ENCODE measurements at regions not wholly inside any gene's neighbourhood (a gene's known extent, or its start where the extent isn't known, plus 50 kb on each side); places are given as distances from the start of the nearest gene placed in this dataset.
"Not testable (repeated sequence)": the region's sequence is repeated elsewhere in the genome, so short reads cannot be mapped to it uniquely, and the experiment has no call there.

DNA sequence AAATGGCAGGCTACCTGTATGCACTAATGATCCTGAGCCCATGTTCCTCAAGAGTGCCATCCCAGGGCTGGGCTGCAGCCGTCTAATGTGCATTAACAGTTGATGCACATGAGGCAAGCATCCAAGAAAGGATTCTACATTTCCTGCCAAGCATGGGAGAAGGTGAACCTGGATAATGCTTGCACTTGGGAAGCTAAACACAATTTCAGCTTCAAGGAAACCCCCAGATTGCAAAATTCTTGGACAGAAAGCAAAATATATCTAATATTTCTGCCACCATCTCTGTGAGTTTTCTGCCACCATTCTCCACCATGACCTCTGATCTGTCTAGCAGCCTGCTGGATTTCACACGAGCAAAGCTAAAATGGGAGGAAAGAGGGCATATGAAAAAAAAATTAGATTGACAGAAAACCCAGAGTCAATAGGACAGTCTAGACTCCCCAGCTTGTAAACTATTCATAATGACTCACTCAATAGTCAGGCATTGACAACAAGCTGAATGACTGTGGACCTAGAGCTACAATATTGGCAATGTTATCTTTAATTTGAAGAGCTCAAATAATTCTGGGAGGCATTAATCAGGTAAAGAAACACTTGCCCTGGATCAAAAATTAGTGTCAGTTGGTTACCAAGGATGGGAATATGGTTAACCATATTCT lies 91.9 kb upstream of the BCL2L14 start:
- no peaks in the 10 kb centered on the region for H3K36me3 ChIP-seq (ENCODE audit: control insufficient read depth in 1 of 2, insufficient read depth in 2 of 2, low read length in 2 of 2)
- no peak overlapping the region for H3K4me3 ChIP-seq (ENCODE audit: low read depth in 1 of 2, low read length in 2 of 2)
- no peaks in the 10 kb centered on the region for H3K27me3 ChIP-seq (ENCODE audit: control insufficient read depth in 1 of 2, insufficient read depth in 2 of 2, low read length in 2 of 2)
- H3K9ac ChIP-seq (ENCODE audit: low read depth in 1 of 2, low read length in 2 of 2) = no peak overlapping the region
- H3K27ac ChIP-seq (ENCODE audit: low read depth, low read length) = no peak overlapping the region
- no peaks in the 10 kb centered on the region for H3K9me3 ChIP-seq (ENCODE audit: control insufficient read depth in 1 of 2, low read length in 2 of 2)
- no peaks in the 10 kb centered on the region for H3K4me1 ChIP-seq (ENCODE audit: control insufficient read depth in 1 of 2, insufficient read depth in 2 of 2, low read length in 2 of 2)

DNA sequence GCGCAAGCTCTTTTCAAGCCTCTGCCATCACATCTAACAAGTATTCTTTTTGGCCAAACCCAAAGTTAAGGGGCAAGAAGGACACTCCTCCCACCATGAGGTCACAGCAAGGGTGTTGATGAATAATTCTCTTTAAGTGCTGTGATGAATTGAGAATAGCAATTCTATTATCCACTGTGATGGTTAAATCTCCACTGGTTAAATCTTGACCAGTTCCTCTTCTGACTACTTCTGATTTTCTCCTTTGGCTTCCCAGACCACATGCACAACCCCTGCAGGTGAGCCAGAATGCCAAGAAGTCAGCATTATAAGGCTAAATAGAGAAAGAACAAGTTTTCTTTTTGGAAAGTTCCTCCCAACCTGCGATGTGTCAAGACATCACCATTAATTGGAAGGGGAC lies 90.6 kb upstream of the BCL2L14 start:
- Histone ChIP-seq H3K9me3 (ENCODE audit: control insufficient read depth in 1 of 2, low read length in 2 of 2) (no peaks in the 10 kb centered on the region), H3K4me3 (ENCODE audit: low read depth in 1 of 2, low read length in 2 of 2) (no peak overlapping the region), H3K27me3 (ENCODE audit: control insufficient read depth in 1 of 2, insufficient read depth in 2 of 2, low read length in 2 of 2) (no peaks in the 10 kb centered on the region), H3K36me3 (ENCODE audit: control insufficient read depth in 1 of 2, insufficient read depth in 2 of 2, low read length in 2 of 2) (no peaks in the 10 kb centered on the region), H3K9ac (ENCODE audit: low read depth in 1 of 2, low read length in 2 of 2) (no peak overlapping the region), H3K27ac (ENCODE audit: low read depth, low read length) (no peak overlapping the region), H3K4me1 (ENCODE audit: control insufficient read depth in 1 of 2, insufficient read depth in 2 of 2, low read length in 2 of 2) (no peaks in the 10 kb centered on the region)

DNA sequence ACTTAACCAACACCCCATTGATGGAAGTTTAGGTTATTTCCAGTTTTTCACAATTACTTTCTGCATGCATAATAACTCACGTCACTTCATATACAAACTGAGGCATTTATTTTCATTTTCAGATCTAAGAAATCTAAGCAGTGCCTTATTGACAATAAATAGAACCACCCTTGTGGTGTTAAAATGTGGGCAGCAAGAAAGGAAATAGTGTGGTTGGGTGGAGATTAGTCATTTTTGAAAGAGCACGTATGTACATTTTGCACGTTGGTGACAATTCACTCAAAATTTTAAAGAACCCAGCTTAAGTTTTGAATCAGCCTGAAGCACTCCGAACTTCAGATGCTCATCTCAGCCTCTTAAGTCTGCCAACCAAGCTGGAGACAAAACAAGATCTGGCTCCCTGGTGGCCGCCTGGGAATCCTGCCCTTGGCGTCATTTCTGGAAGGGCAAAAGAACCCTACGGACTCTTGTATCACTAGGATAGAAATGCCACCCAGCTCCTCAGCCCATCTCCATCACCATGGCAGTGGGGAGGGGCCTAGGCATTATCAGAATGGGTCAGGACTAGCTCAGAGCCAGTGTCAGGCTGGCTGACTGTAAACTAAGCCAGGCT lies 89.5 kb upstream of the BCL2L14 start:
- no peaks in the 10 kb centered on the region for H3K27me3 ChIP-seq (ENCODE audit: control insufficient read depth in 1 of 2, insufficient read depth in 2 of 2, low read length in 2 of 2)
- H3K36me3 ChIP-seq (ENCODE audit: control insufficient read depth in 1 of 2, insufficient read depth in 2 of 2, low read length in 2 of 2) = no peaks in the 10 kb centered on the region
- no peak overlapping the region for H3K4me3 ChIP-seq (ENCODE audit: low read depth in 1 of 2, low read length in 2 of 2)
- H3K27ac ChIP-seq (ENCODE audit: low read depth, low read length) = no peak overlapping the region
- H3K9me3 ChIP-seq (ENCODE audit: control insufficient read depth in 1 of 2, low read length in 2 of 2) = no peaks in the 10 kb centered on the region
- no peaks in the 10 kb centered on the region for H3K4me1 ChIP-seq (ENCODE audit: control insufficient read depth in 1 of 2, insufficient read depth in 2 of 2, low read length in 2 of 2)
- no peak overlapping the region for H3K9ac ChIP-seq (ENCODE audit: low read depth in 1 of 2, low read length in 2 of 2)

DNA sequence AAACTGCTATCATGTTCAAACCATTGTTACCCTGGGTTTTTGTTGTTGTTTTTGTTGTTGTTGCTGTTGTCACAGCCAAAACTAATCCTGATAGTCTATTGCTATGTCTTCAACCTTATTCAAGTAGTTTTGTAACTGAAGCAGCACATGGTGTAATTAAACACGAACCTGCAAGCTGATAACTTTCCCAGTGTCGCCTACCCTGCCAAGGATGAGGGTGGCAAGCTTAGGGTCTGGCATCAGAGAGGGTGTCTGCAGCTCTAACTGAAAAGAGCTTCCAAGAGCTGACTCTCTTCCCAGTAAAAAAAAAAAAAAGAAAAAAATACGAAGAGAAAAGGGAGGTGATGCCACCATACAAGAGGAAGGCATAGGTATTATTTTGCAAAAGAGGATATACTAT lies 86.3 kb upstream of the BCL2L14 start:
- Histone ChIP-seq H3K4me3 (ENCODE audit: low read depth in 1 of 2, low read length in 2 of 2) (no peak overlapping the region), H3K27me3 (ENCODE audit: control insufficient read depth in 1 of 2, insufficient read depth in 2 of 2, low read length in 2 of 2) (no peaks in the 10 kb centered on the region), H3K9me3 (ENCODE audit: control insufficient read depth in 1 of 2, low read length in 2 of 2) (no peaks in the 10 kb centered on the region)

DNA sequence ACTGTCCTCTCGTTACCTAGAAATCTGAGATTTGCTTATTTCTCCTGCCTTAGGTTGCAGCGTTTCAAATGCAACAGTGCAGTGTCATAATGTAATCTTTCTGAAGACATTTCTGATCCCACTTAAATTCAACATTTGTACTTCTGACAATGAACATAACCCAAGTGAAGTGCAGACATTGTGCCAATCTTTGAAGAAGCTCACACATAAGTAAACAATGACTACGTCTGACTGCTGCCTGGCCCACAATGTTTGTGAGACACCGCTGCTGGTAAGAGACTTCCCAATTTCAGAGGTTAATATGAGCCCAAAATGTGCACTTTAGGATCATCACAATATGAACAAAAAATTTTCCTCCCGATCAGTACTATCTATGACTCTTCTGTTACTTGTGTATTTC lies 84.6 kb upstream of the BCL2L14 start:
- no peaks in the 10 kb centered on the region for H3K9me3 ChIP-seq (ENCODE audit: control insufficient read depth in 1 of 2, low read length in 2 of 2)
- H3K4me3 ChIP-seq (ENCODE audit: low read depth in 1 of 2, low read length in 2 of 2) = no peak overlapping the region
- H3K36me3 ChIP-seq (ENCODE audit: control insufficient read depth in 1 of 2, insufficient read depth in 2 of 2, low read length in 2 of 2) = no peaks in the 10 kb centered on the region
- H3K27ac ChIP-seq (ENCODE audit: low read depth, low read length) = no peak overlapping the region
- no peak overlapping the region for H3K9ac ChIP-seq (ENCODE audit: low read depth in 1 of 2, low read length in 2 of 2)
- no peaks in the 10 kb centered on the region for H3K4me1 ChIP-seq (ENCODE audit: control insufficient read depth in 1 of 2, insufficient read depth in 2 of 2, low read length in 2 of 2)
- H3K27me3 ChIP-seq (ENCODE audit: control insufficient read depth in 1 of 2, insufficient read depth in 2 of 2, low read length in 2 of 2) = no peaks in the 10 kb centered on the region

More for the DNA sequence above, 86.3 kb upstream of the BCL2L14 start:
- Histone ChIP-seq H3K36me3 (ENCODE audit: control insufficient read depth in 1 of 2, insufficient read depth in 2 of 2, low read length in 2 of 2) (no peaks in the 10 kb centered on the region), H3K4me1 (ENCODE audit: control insufficient read depth in 1 of 2, insufficient read depth in 2 of 2, low read length in 2 of 2) (no peaks in the 10 kb centered on the region), H3K27ac (ENCODE audit: low read depth, low read length) (no peak overlapping the region), H3K9ac (ENCODE audit: low read depth in 1 of 2, low read length in 2 of 2) (no peak overlapping the region)

DNA sequence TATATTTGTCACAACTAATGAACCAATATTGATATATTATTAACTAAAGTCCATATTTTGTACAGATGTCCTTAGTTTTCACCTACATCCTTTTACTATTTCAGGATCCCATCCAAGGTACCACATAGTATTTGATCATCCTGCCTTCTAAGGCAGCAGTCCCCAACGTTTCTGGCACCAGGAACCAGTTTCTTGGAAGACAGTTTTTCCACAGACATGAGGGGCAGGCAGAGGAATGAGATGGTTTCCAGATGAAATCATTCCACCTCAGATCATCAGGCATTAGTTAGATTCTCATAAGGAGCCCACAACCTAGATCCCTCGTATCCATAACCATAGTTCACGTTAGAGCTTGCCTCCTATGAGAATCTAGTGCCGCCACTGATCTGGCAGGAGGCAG lies 82.8 kb upstream of the BCL2L14 start:
- Histone ChIP-seq H3K9me3 (ENCODE audit: control insufficient read depth in 1 of 2, low read length in 2 of 2) (no peaks in the 10 kb centered on the region), H3K36me3 (ENCODE audit: control insufficient read depth in 1 of 2, insufficient read depth in 2 of 2, low read length in 2 of 2) (no peaks in the 10 kb centered on the region), H3K4me1 (ENCODE audit: control insufficient read depth in 1 of 2, insufficient read depth in 2 of 2, low read length in 2 of 2) (no peaks in the 10 kb centered on the region), H3K4me3 (ENCODE audit: low read depth in 1 of 2, low read length in 2 of 2) (no peak overlapping the region), H3K27me3 (ENCODE audit: control insufficient read depth in 1 of 2, insufficient read depth in 2 of 2, low read length in 2 of 2) (no peaks in the 10 kb centered on the region), H3K27ac (ENCODE audit: low read depth, low read length) (no peak overlapping the region), H3K9ac (ENCODE audit: low read depth in 1 of 2, low read length in 2 of 2) (no peak overlapping the region)

DNA sequence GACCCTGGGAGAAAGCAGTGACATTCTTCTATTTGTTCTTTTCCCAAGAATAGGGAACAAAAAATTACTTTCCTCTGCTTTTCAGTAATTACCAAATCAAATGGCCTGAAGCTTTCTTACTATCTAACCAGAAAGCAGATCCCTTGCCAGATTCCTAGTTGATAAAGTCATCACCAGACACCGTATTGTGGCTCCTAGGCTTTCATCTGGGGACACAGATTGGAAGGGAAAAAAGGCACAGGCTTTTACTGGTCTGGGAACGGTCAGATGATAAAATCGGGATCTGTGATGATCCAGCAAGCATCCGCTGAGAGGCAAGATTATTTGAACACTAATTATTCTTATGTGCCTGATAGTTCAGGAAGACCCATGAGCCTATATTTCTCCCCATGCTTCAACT lies 79.1 kb upstream of the BCL2L14 start:
- H3K4me3 ChIP-seq (ENCODE audit: low read depth in 1 of 2, low read length in 2 of 2) = no peak overlapping the region
- no peaks in the 10 kb centered on the region for H3K27me3 ChIP-seq (ENCODE audit: control insufficient read depth in 1 of 2, insufficient read depth in 2 of 2, low read length in 2 of 2)
- no peak overlapping the region for H3K27ac ChIP-seq (ENCODE audit: low read depth, low read length)
- H3K36me3 ChIP-seq (ENCODE audit: control insufficient read depth in 1 of 2, insufficient read depth in 2 of 2, low read length in 2 of 2) = no peaks in the 10 kb centered on the region
- H3K9ac ChIP-seq (ENCODE audit: low read depth in 1 of 2, low read length in 2 of 2) = no peak overlapping the region
- H3K9me3 ChIP-seq (ENCODE audit: control insufficient read depth in 1 of 2, low read length in 2 of 2) = no peaks in the 10 kb centered on the region
- H3K4me1 ChIP-seq (ENCODE audit: control insufficient read depth in 1 of 2, insufficient read depth in 2 of 2, low read length in 2 of 2) = no peaks in the 10 kb centered on the region

DNA sequence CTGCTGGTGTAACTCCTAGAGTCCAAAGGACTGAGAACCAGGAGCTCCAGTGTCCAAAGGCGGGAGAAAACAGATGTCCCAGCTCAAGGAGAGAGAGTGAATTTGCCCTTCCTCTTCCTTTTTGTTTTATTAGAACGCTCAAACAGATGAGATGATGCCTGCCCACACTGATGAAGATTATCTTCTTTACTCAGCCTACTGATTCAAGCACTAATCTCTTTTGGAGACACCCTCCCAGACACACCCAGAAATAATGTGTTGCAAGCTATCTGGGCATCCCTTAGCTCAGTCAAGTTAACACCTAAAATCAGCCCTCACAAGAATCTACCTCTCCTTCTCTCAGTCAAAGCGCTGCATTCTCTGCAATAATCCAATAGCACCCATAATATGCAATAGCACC lies 78.2 kb upstream of the BCL2L14 start:
- no peaks in the 10 kb centered on the region for H3K4me1 ChIP-seq (ENCODE audit: control insufficient read depth in 1 of 2, insufficient read depth in 2 of 2, low read length in 2 of 2)
- no peaks in the 10 kb centered on the region for H3K27me3 ChIP-seq (ENCODE audit: control insufficient read depth in 1 of 2, insufficient read depth in 2 of 2, low read length in 2 of 2)
- H3K27ac ChIP-seq (ENCODE audit: low read depth, low read length) = no peak overlapping the region
- H3K9ac ChIP-seq (ENCODE audit: low read depth in 1 of 2, low read length in 2 of 2) = no peak overlapping the region
- no peaks in the 10 kb centered on the region for H3K9me3 ChIP-seq (ENCODE audit: control insufficient read depth in 1 of 2, low read length in 2 of 2)
- H3K36me3 ChIP-seq (ENCODE audit: control insufficient read depth in 1 of 2, insufficient read depth in 2 of 2, low read length in 2 of 2) = no peaks in the 10 kb centered on the region
- no peak overlapping the region for H3K4me3 ChIP-seq (ENCODE audit: low read depth in 1 of 2, low read length in 2 of 2)

DNA sequence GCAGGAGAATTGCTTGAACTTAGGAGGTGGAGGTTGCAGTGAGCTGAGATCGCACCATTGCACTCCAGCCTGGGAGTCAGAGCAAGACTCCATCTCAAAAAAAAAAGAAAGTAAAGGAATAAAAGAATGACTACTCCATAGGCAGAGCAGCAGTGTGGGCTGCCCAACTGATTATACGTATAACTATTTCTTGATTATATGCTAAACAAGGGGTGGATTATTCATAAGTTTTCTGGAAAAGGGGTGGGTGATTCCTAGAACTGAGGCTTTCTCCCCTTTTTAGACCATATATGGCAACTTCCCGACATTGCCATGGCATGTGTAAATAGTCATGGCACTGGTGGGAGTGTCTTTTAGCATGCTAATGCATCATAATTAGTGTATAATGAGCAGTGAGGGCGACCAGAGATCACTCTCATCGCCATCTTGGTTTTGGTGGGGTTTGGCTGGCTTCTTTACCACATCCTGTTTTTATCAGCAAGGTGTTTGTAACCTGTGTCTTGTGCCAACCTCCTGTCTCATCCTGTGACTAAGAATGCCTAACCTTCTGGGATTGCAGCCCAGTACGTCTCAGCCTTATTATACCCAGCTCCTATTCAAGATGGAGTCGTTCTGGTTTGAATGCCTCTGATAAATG lies 72.3 kb upstream of the BCL2L14 start:
- not testable (repeated sequence) for H3K9ac ChIP-seq (ENCODE audit: low read depth in 1 of 2, low read length in 2 of 2); H3K36me3 ChIP-seq (ENCODE audit: control insufficient read depth in 1 of 2, insufficient read depth in 2 of 2, low read length in 2 of 2); H3K4me1 ChIP-seq (ENCODE audit: control insufficient read depth in 1 of 2, insufficient read depth in 2 of 2, low read length in 2 of 2); H3K4me3 ChIP-seq (ENCODE audit: low read depth in 1 of 2, low read length in 2 of 2); H3K27me3 ChIP-seq (ENCODE audit: control insufficient read depth in 1 of 2, insufficient read depth in 2 of 2, low read length in 2 of 2); H3K27ac ChIP-seq (ENCODE audit: low read depth, low read length); H3K9me3 ChIP-seq (ENCODE audit: control insufficient read depth in 1 of 2, low read length in 2 of 2)

DNA sequence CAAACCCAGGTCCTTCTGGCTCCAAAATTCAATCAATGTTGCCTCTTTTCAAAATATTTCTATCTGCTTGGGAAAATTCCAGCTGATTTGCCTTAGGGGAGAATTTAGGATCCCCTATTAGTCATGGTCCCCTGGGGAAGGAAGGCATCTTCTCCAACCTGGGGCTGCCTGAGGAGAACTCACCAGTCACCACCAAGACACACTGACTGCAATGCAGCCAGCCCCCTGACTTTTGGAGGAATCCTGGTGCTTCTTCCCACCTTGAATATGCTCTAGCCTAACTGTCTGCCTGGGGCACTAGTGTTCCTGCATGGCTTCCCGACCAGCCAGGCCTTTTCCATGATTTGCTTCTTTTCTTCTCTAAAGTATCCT lies 71.8 kb upstream of the BCL2L14 start:
- Histone ChIP-seq H3K9ac (ENCODE audit: low read depth in 1 of 2, low read length in 2 of 2) (no peak overlapping the region), H3K36me3 (ENCODE audit: control insufficient read depth in 1 of 2, insufficient read depth in 2 of 2, low read length in 2 of 2) (no peaks in the 10 kb centered on the region), H3K27ac (ENCODE audit: low read depth, low read length) (no peak overlapping the region), H3K27me3 (ENCODE audit: control insufficient read depth in 1 of 2, insufficient read depth in 2 of 2, low read length in 2 of 2) (no peaks in the 10 kb centered on the region), H3K9me3 (ENCODE audit: control insufficient read depth in 1 of 2, low read length in 2 of 2) (no peaks in the 10 kb centered on the region), H3K4me1 (ENCODE audit: control insufficient read depth in 1 of 2, insufficient read depth in 2 of 2, low read length in 2 of 2) (no peaks in the 10 kb centered on the region), H3K4me3 (ENCODE audit: low read depth in 1 of 2, low read length in 2 of 2) (no peak overlapping the region)
